ENCODE measurements at regions not wholly inside any gene's neighbourhood (a gene's known extent, or its start where the extent isn't known, plus 50 kb on each side); places are given as distances from the start of the nearest gene placed in this dataset.
A peak's percentile ranks its signal among the peaks of the same experiment; 100 is the strongest.

- DNase-seq (ENCODE audit: low read depth) = no peak
- no peak overlapping the region for H3K4me3 ChIP-seq (ENCODE audit: low read depth, low read length)
- TF ChIP-seq MAX (IDR thresholded peaks at IDR 0.05; ENCODE audit: low read depth, low read length) (no peak), MYC (IDR thresholded peaks at IDR 0.05; ENCODE audit: low read depth, low read length) (no peak)
These were observed 134.3 kb downstream of the PROX1 start for GRCh38 chr1:214122110-214122509.

- peak; percentile 49 for DNase-seq (ENCODE audit: low read depth)
- H3K4me3 ChIP-seq (ENCODE audit: low read depth, low read length) = no peak overlapping the region
- TF ChIP-seq MAX (IDR thresholded peaks at IDR 0.05; ENCODE audit: low read depth, low read length) (no peak), CTCF (IDR thresholded peaks at IDR 0.05; ENCODE audit: low read depth, low read length) (peak; percentile 36), POLR2A (IDR thresholded peaks at IDR 0.05; ENCODE audit: extremely low read depth, insufficient read length) (no peak)
These were observed 135.4 kb downstream of the PROX1 start for GRCh38 chr1:214123061-214123784.

GRCh38 chr1:214124281-214124805, 136.6 kb downstream of the PROX1 start:
- TF ChIP-seq CTCF (IDR thresholded peaks at IDR 0.05; ENCODE audit: low read depth, low read length) (no peak), MAX (IDR thresholded peaks at IDR 0.05; ENCODE audit: low read depth, low read length) (no peak)
- no peak for DNase-seq (ENCODE audit: low read depth)
- no peak overlapping the region for H3K4me3 ChIP-seq (ENCODE audit: low read depth, low read length)

- H3K4me3 ChIP-seq (ENCODE audit: low read depth, low read length) = no peak overlapping the region
- TF ChIP-seq MAX (IDR thresholded peaks at IDR 0.05; ENCODE audit: low read depth, low read length) (no peak), CTCF (IDR thresholded peaks at IDR 0.05; ENCODE audit: low read depth, low read length) (no peak), MYC (IDR thresholded peaks at IDR 0.05; ENCODE audit: low read depth, low read length) (no peak), POLR2A (IDR thresholded peaks at IDR 0.05; ENCODE audit: extremely low read depth, insufficient read length) (no peak)
- DNase-seq (ENCODE audit: low read depth) = no peak
These were observed 137.1 kb downstream of the PROX1 start for GRCh38 chr1:214124915-214125314.

- no peak for DNase-seq (ENCODE audit: low read depth)
These were observed 138.0 kb downstream of the PROX1 start for GRCh38 chr1:214125819-214126218.

GRCh38 chr1:214126697-214127146, 138.9 kb downstream of the PROX1 start:
- TF ChIP-seq MYC (IDR thresholded peaks at IDR 0.05; ENCODE audit: low read depth, low read length) (no peak), CTCF (IDR thresholded peaks at IDR 0.05; ENCODE audit: low read depth, low read length) (no peak), POLR2A (IDR thresholded peaks at IDR 0.05; ENCODE audit: extremely low read depth, insufficient read length) (no peak), MAX (IDR thresholded peaks at IDR 0.05; ENCODE audit: low read depth, low read length) (no peak)
- no peak for DNase-seq (ENCODE audit: low read depth)
- H3K4me3 ChIP-seq (ENCODE audit: low read depth, low read length) = no peak overlapping the region

More at GRCh38 chr1:214125819-214126218, 138.0 kb downstream of the PROX1 start:
- TF ChIP-seq MAX (IDR thresholded peaks at IDR 0.05; ENCODE audit: low read depth, low read length) = no peak
- H3K4me3 ChIP-seq (ENCODE audit: low read depth, low read length) = no peak overlapping the region

All from NB4 (cell line).